ENCODE measurements at regions not wholly inside any gene's neighbourhood (a gene's known extent, or its start where the extent isn't known, plus 50 kb on each side); places are given as distances from the start of the nearest gene placed in this dataset.

- Histone ChIP-seq H2BK120ac (ENCODE audit: low read depth, low read length) (no peak overlapping the region), H3K79me1 (ENCODE audit: low read depth in 1 of 2, low read length in 2 of 2) (no peaks in the 10 kb centered on the region), H3K27ac (ENCODE audit: insufficient read depth, low read length) (no peak overlapping the region), H3K9me3 (ENCODE audit: control insufficient read depth, insufficient read depth, low read length) (peaks cover 82% of the 10 kb centered on the region), H3K18ac (ENCODE audit: low read depth, low read length) (no peak overlapping the region), H3K23ac (ENCODE audit: low read depth, low read length) (no peak overlapping the region), H3K36me3 (ENCODE audit: control insufficient read depth, insufficient read depth, low read length) (no peaks in the 10 kb centered on the region), H3K56ac (ENCODE audit: extremely low read depth, insufficient read depth, low read length) (no peak overlapping the region), H3K4me1 (ENCODE audit: control insufficient read depth, insufficient read depth, low read length) (no peaks in the 10 kb centered on the region), H4K8ac (ENCODE audit: low read depth in 2 of 2, low read length in 2 of 2) (no peak overlapping the region), H4K5ac (ENCODE audit: low read depth, low read length) (no peak overlapping the region), H3K27me3 (ENCODE audit: control insufficient read depth, insufficient read depth, low read length) (no peaks in the 10 kb centered on the region), H2AFZ (replicated peaks; ENCODE audit: low read length, poor library complexity) (no peak overlapping the region), H2BK15ac (ENCODE audit: low read depth, low read length) (no peak overlapping the region), H3K9ac (ENCODE audit: low read depth, low read length) (no peak overlapping the region), H2AK9ac (replicated peaks; ENCODE audit: low read depth, low read length, poor library complexity) (no peak overlapping the region), H3K4me3 (ENCODE audit: insufficient read depth, low read depth, low read length) (no peak overlapping the region), H2BK5ac (ENCODE audit: low read depth, low read length, poor library complexity, severe bottlenecking) (no peak overlapping the region), H3K9me1 (ENCODE audit: insufficient read depth, low read length) (no peaks in the 10 kb centered on the region), H4K91ac (ENCODE audit: insufficient read depth, low read depth, low read length) (no peak overlapping the region), H3K4ac (ENCODE audit: low read depth, low read length) (no peak overlapping the region), H3K4me2 (ENCODE audit: low read depth, low read length) (no peak overlapping the region), H2AK5ac (ENCODE audit: low read depth, low read length) (no peak overlapping the region), H4K20me1 (ENCODE audit: insufficient read depth, low read length) (no peaks in the 10 kb centered on the region), H2BK20ac (ENCODE audit: low read depth, low read length) (no peak overlapping the region), H3K14ac (replicated peaks; ENCODE audit: low read depth, low read length) (no peak overlapping the region)
- DNase-seq (no peak), ATAC-seq (ENCODE audit: low read depth) (no peak)
- POLR2A ChIA-PET (ENCODE audit: unreplicated experiment) = no interaction called here
- in situ Hi-C loops (cut with MboI; ENCODE audit: low sequenced_read_pairs) (no loop called here), intact Hi-C loops (cut with micrococcal nuclease) (no loop called here), dilution Hi-C loops (cut with HindIII; ENCODE audit: low sequenced_read_pairs, unreplicated experiment) (no loop called here)
- 90% methylated on average over 6 of the region's 13 CpGs; no CpG with 5 or more reads in 1 of the 2 experiments for WGBS, 2 experiments (ENCODE audit: extremely low coverage in 2 of 2, insufficient read length in 1 of 2)
- BruUV-seq (replicated peaks) = no TSS peak
- CTCF ChIA-PET = no interaction called here
- TF ChIP-seq CTCF (conservative IDR thresholded peaks at IDR 0.05; ENCODE audit: low read depth, low read length) (no peak), NFE2L2 (IDR thresholded peaks at IDR 0.05; ENCODE audit: low read depth, low read length) (no peak), RAD21 (IDR thresholded peaks at IDR 0.05; ENCODE audit: low read length) (no peak), RFX5 (IDR thresholded peaks at IDR 0.05; ENCODE audit: low read depth, low read length) (no peak), SMC3 (IDR thresholded peaks at IDR 0.05; ENCODE audit: low read depth, low read length) (no peak), MAZ (IDR thresholded peaks at IDR 0.05; ENCODE audit: borderline replicate concordance, low read depth, low read length) (no peak), FOS (IDR thresholded peaks at IDR 0.05; ENCODE audit: low read depth, low read length) (no peak)
Observed at GRCh38 chr22:48700180-48700565, 1127.5 kb downstream of the BRD1 start.

Measured in IMR-90 (cell line).